MCF 10A (cell line): ENCODE measurements at regions not wholly inside any gene's neighbourhood (a gene's known extent, or its start where the extent isn't known, plus 50 kb on each side); places are given as distances from the start of the nearest gene placed in this dataset.
A peak's percentile ranks its signal among the peaks of the same experiment; 100 is the strongest.

ENCODE experiments used
- BruUV-seq: library from RNA; stranded (reverse); fragments of 400-500 nt; replicated peaks from 2 replicates; lab custom pipeline; 2021; lab: Mats Ljungman, UMichigan
- CTCF ChIA-PET: fragments of 300-600 bp; sonication (Branson Sonifier 250); formaldehyde crosslinking; extraction: SDS; loops from one replicate; lab custom pipeline; 2021; ENCODE audit warnings: antibody characterized with exemption, inconsistent platforms; lab: Yijun Ruan, JAX
- POLR2A ChIA-PET: fragments of 300-600, 350-650 bp; sonication (Branson Sonifier 250); formaldehyde crosslinking; extraction: SDS; loops from one replicate; lab custom pipeline; 2020; ENCODE audit warnings: antibody characterized with exemption, inconsistent platforms; lab: Yijun Ruan, JAX
- DNase-seq: peaks from one replicate; pipeline ENCODE4 v3.0.0-alpha.2; 2018; ENCODE audit not compliant: unreplicated experiment
- H3K27ac Mint-ChIP-seq: one replicate; pipeline ENCODE4 v1.8.0; 2022; ENCODE audit warnings: mild to moderate bottlenecking, low read depth, mixed read lengths; ENCODE audit not compliant: unreplicated experiment
- H3K27me3 Mint-ChIP-seq: one replicate; pipeline ENCODE4 v1.8.0; 2022; ENCODE audit warnings: mixed read lengths; ENCODE audit not compliant: insufficient read depth, unreplicated experiment
- H3K36me3 Mint-ChIP-seq: one replicate; pipeline ENCODE4 v1.8.0; 2022; ENCODE audit warnings: mild to moderate bottlenecking, moderate library complexity, mixed read lengths; ENCODE audit not compliant: insufficient read depth, unreplicated experiment
- H3K4me1 Mint-ChIP-seq: one replicate; pipeline ENCODE4 v1.8.0; 2022; ENCODE audit warnings: mixed read lengths; ENCODE audit not compliant: insufficient read depth, unreplicated experiment
- H3K4me3 Mint-ChIP-seq: one replicate; pipeline ENCODE4 v1.8.0; 2022; ENCODE audit warnings: mild to moderate bottlenecking, moderate library complexity, mixed read lengths; ENCODE audit not compliant: unreplicated experiment
- H3K9me3 Mint-ChIP-seq: one replicate; pipeline ENCODE4 v1.8.0; 2022; ENCODE audit warnings: mixed read lengths; ENCODE audit not compliant: unreplicated experiment
- CTCF ChIP-seq: fragments of 200-600 bp; IDR thresholded peaks from one replicate; pipeline ENCODE4 v1.8.0; 2022; ENCODE audit warnings: antibody characterized with exemption, mild to moderate bottlenecking; ENCODE audit not compliant: unreplicated experiment
- intact Hi-C: fragments of 100-400 bp; cut with micrococcal nuclease; formaldehyde crosslinking; loops from 2 replicates; pipeline ENCODE4 v1.14.1; 2022

DNA sequence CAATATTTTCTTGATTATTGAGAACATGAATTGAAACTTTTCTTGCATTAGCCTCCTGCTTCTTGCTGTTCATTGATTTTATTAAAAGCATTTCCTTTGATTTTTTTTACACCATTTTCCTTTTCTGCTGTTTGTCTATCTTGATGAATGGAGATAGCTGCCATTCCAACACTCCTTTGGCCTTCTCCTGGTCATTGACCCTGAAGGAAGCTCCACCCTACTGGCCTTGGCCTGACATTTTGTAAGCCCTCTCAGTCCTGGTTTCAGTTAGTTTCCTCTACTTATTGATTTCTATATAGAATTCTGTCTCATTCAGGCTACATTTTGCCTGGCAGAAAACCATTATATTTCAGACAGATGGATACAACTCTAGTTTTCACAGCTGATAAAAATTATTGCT, 115.1 kb upstream of the DMRTA1 start:
- CTCF ChIA-PET: no interaction called here

DNA sequence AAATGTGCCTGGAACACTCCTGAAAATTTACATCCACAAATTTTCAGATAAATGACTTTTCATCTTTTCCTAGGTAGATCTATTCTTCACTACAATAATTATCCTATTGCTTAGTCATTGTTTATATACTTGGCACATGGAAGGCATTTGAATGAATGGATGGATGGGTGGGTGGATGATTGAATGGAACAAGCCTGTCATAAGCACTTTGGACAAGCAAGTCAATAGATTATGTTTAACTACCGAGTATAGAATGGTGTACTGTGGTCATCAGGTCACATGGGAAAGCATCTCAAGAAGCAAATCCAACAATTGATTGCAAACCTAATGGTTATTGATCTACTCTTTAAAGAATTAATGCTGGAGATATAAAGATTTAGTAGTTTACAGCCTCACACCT, 114.4 kb upstream of the DMRTA1 start:
- no TSS peak for BruUV-seq
- Mint-ChIP-seq H3K27me3 (no peaks in the 10 kb centered on the region), H3K9me3 (no peaks in the 10 kb centered on the region), H3K27ac (no peak overlapping the region), H3K4me3 (no peak overlapping the region), H3K4me1 (no peaks in the 10 kb centered on the region), H3K36me3 (no peaks in the 10 kb centered on the region)
- TF ChIP-seq CTCF: no peak
- ChIA-PET CTCF (no interaction called here), POLR2A (no interaction called here)
- intact Hi-C loops: no loop called here
- DNase-seq: no peak

More for the DNA sequence above, 115.1 kb upstream of the DMRTA1 start:
- no peaks in the 10 kb centered on the region for H3K4me1 Mint-ChIP-seq
- H3K9me3 Mint-ChIP-seq: no peaks in the 10 kb centered on the region
- no peaks in the 10 kb centered on the region for H3K36me3 Mint-ChIP-seq
- H3K4me3 Mint-ChIP-seq: no peak overlapping the region
- POLR2A ChIA-PET: no interaction called here
- BruUV-seq: no TSS peak
- intact Hi-C loops: no loop called here
- H3K27me3 Mint-ChIP-seq: no peaks in the 10 kb centered on the region
- DNase-seq: no peak
- TF ChIP-seq CTCF: no peak
- H3K27ac Mint-ChIP-seq: no peak overlapping the region

GRCh38 chr9:22337261-22337660, 109.4 kb upstream of the DMRTA1 start:
- DNase-seq: no peak
- POLR2A ChIA-PET: no interaction called here
- Mint-ChIP-seq H3K27me3 (no peaks in the 10 kb centered on the region), H3K27ac (no peak overlapping the region), H3K4me1 (no peaks in the 10 kb centered on the region), H3K36me3 (peaks cover 5% of the 10 kb centered on the region), H3K4me3 (no peak overlapping the region), H3K9me3 (no peaks in the 10 kb centered on the region)
- CTCF ChIA-PET: no interaction called here
- intact Hi-C loops: no loop called here
- no TSS peak for BruUV-seq
- TF ChIP-seq CTCF: no peak

- BruUV-seq: no TSS peak
- POLR2A ChIA-PET: no interaction called here
- Mint-ChIP-seq H3K4me1 (no peaks in the 10 kb centered on the region), H3K27me3 (no peaks in the 10 kb centered on the region), H3K27ac (no peak overlapping the region), H3K9me3 (no peaks in the 10 kb centered on the region), H3K4me3 (no peak overlapping the region), H3K36me3 (peaks cover 5% of the 10 kb centered on the region)
- DNase-seq: peak; percentile 49
- CTCF ChIA-PET: no interaction called here
- no peak for TF ChIP-seq CTCF
- intact Hi-C loops: no loop called here
These were observed 104.0 kb upstream of the DMRTA1 start for GRCh38 chr9:22342491-22343217.
